ENCODE measurements at regions not wholly inside any gene's neighbourhood (a gene's known extent, or its start where the extent isn't known, plus 50 kb on each side); places are given as distances from the start of the nearest gene placed in this dataset.

DNA sequence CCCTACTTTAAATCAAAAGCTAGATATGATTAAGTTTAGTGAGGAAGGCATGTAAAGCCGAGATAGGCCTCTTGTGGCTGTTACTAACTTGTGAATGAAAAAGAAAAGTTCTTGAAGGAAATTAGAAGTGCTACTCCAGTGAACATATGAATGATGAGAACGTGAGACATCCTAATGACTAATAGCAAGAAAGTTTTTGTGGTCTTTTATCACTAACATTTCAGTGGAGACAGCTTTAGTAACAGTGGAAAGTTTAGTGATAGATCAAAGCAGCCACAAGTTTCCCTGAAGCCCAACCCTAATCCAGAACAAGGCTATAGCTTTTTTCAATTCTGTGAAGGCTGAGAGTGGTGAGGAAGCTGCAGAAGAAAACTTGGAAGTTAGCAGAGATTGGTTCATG is 73.6 kb upstream of the LRRC8B start:
- TF ChIP-seq, protein P1, sequence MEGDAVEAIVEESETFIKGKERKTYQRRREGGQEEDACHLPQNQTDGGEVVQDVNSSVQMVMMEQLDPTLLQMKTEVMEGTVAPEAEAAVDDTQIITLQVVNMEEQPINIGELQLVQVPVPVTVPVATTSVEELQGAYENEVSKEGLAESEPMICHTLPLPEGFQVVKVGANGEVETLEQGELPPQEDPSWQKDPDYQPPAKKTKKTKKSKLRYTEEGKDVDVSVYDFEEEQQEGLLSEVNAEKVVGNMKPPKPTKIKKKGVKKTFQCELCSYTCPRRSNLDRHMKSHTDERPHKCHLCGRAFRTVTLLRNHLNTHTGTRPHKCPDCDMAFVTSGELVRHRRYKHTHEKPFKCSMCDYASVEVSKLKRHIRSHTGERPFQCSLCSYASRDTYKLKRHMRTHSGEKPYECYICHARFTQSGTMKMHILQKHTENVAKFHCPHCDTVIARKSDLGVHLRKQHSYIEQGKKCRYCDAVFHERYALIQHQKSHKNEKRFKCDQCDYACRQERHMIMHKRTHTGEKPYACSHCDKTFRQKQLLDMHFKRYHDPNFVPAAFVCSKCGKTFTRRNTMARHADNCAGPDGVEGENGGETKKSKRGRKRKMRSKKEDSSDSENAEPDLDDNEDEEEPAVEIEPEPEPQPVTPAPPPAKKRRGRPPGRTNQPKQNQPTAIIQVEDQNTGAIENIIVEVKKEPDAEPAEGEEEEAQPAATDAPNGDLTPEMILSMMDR (IDR thresholded peaks at IDR 0.05), result no peak
- no peak for TF ChIP-seq POLR2A (IDR thresholded peaks at IDR 0.05)

Data from heart left ventricle (tissue), 13 donors.